ENCODE measurements at regions not wholly inside any gene's neighbourhood (a gene's known extent, or its start where the extent isn't known, plus 50 kb on each side); places are given as distances from the start of the nearest gene placed in this dataset.

DNA sequence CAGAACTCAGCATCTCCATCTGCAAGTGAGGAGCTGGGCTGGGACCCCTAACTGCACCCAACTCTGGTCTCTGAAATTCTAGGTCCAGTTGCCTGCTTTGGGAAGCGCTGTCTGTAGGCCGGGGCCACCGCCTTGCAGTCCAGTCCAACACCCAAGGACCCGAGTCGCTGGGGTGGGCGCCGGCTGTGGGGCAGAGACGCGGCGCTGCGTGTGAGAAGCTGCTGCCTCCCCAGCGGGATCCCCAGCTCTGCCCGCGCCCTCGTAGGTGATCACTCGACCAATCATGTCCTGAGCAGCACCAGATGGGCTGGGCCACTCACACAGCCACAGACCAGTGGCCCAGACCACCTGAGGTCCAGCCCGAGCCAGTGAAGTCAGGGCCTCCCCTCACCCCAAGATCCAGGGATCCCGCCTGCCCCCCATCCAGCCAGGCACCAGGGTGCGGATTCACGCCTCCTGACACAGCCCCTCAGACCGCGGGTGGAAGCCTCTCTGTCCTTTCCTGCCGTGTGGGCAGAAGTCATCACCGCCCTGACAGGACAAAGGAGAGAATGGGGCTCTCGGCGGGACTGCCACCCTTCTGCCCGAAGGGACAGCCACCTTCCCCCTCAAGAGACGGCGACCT is 67.4 kb upstream of the ADGRA1 start:
- Histone ChIP-seq H3K27ac (ENCODE audit: low read length) (no peak overlapping the region), H3K9me3 (ENCODE audit: control insufficient read depth in 2 of 2, low read length in 2 of 2) (no peaks in the 10 kb centered on the region), H3K4me1 (ENCODE audit: control insufficient read depth, insufficient read depth, low read length) (no peaks in the 10 kb centered on the region), H3K4me3 (ENCODE audit: low read length in 2 of 2) (no peak overlapping the region), H3K27me3 (ENCODE audit: control insufficient read depth in 1 of 2, insufficient read depth in 2 of 2, low read length in 2 of 2) (peaks cover 2 to 8% of the 10 kb centered on the region in 2 donors), H3K9ac (ENCODE audit: low read length in 2 of 2) (no peak overlapping the region), H3K36me3 (ENCODE audit: control insufficient read depth in 2 of 2, insufficient read depth in 2 of 2, low read length in 2 of 2) (no peaks in the 10 kb centered on the region)

DNA sequence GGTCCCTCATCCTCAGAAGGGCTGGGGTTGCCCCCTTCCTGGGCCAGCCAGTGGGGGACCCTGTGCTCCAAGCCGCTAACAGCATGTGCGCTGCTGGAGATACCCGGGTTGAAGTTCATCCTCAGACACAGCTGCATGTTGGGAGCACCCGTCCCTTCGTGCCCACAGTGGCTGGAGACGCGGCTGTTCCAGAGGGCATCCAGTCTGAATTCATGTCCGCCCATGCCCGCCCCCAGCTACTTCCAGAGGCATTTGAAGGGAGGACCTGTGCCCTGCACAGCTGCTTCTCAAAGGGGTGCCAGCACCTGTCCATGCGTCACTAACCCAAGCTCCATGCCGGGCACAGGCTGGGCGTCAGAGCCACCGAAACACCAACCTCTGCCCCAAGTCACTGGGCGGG is 68.1 kb upstream of the ADGRA1 start:
- Histone ChIP-seq H3K9ac (ENCODE audit: low read length in 2 of 2) (no peak overlapping the region), H3K27ac (ENCODE audit: low read length) (no peak overlapping the region), H3K36me3 (ENCODE audit: control insufficient read depth in 2 of 2, insufficient read depth in 2 of 2, low read length in 2 of 2) (no peaks in the 10 kb centered on the region), H3K9me3 (ENCODE audit: control insufficient read depth in 2 of 2, low read length in 2 of 2) (no peaks in the 10 kb centered on the region), H3K4me1 (ENCODE audit: control insufficient read depth, insufficient read depth, low read length) (no peaks in the 10 kb centered on the region), H3K4me3 (ENCODE audit: low read length in 2 of 2) (no peak overlapping the region), H3K27me3 (ENCODE audit: control insufficient read depth in 1 of 2, insufficient read depth in 2 of 2, low read length in 2 of 2) (peaks cover 2 to 7% of the 10 kb centered on the region in 2 donors)

DNA sequence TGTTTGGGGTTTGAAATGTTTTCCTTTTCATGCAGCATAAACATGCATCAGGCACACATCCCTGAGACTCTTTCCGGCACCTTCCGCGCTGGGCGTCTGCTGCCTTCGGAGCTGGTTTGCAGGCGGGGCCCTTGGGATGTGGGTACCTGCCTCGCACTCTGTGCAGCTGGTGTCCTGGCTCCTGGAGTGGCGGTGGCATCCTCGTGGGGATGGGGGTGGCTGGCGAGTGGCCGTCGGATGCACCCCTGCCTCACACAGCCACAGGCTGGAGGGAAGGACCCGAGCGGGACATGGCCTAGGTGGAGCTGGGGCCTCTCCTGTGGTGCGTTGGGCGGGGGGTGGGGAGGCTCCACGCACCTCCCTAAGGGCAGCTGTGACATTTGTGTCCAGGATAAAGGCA is 68.5 kb upstream of the ADGRA1 start:
- Histone ChIP-seq H3K4me3 (ENCODE audit: low read length in 2 of 2) (no peak overlapping the region), H3K4me1 (ENCODE audit: control insufficient read depth, insufficient read depth, low read length) (no peaks in the 10 kb centered on the region), H3K27me3 (ENCODE audit: control insufficient read depth in 1 of 2, insufficient read depth in 2 of 2, low read length in 2 of 2) (peaks cover 2 to 3% of the 10 kb centered on the region in 2 donors), H3K9me3 (ENCODE audit: control insufficient read depth in 2 of 2, low read length in 2 of 2) (no peaks in the 10 kb centered on the region), H3K27ac (ENCODE audit: low read length) (no peak overlapping the region), H3K9ac (ENCODE audit: low read length in 2 of 2) (no peak overlapping the region), H3K36me3 (ENCODE audit: control insufficient read depth in 2 of 2, insufficient read depth in 2 of 2, low read length in 2 of 2) (no peaks in the 10 kb centered on the region)

DNA sequence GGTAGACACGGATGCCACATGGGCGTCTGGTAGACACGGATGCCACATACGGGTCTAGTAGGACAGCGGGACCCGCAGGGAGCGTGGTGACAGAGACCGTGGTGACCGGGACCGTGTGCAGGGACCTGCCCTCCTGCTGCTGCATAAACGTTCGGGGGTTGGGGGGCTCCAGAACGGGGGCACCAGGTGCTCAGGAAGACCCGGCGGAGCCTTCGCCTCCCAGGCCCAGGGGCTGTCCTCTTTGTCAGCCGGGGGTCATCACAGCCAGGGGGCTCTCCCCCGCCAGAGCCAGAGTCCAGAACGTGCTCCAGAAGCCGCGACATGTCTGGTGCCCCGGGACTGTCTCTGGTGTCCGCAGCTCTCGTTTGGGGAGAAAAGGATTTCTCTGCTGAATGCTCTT is 69.2 kb upstream of the ADGRA1 start:
- Histone ChIP-seq H3K4me3 (ENCODE audit: low read length in 2 of 2) (no peak overlapping the region), H3K36me3 (ENCODE audit: control insufficient read depth in 2 of 2, insufficient read depth in 2 of 2, low read length in 2 of 2) (no peaks in the 10 kb centered on the region), H3K27ac (ENCODE audit: low read length) (no peak overlapping the region), H3K9ac (ENCODE audit: low read length in 2 of 2) (no peak overlapping the region), H3K9me3 (ENCODE audit: control insufficient read depth in 2 of 2, low read length in 2 of 2) (no peaks in the 10 kb centered on the region), H3K27me3 (ENCODE audit: control insufficient read depth in 1 of 2, insufficient read depth in 2 of 2, low read length in 2 of 2) (peaks cover 2 to 3% of the 10 kb centered on the region in 2 donors), H3K4me1 (ENCODE audit: control insufficient read depth, insufficient read depth, low read length) (no peaks in the 10 kb centered on the region)

DNA sequence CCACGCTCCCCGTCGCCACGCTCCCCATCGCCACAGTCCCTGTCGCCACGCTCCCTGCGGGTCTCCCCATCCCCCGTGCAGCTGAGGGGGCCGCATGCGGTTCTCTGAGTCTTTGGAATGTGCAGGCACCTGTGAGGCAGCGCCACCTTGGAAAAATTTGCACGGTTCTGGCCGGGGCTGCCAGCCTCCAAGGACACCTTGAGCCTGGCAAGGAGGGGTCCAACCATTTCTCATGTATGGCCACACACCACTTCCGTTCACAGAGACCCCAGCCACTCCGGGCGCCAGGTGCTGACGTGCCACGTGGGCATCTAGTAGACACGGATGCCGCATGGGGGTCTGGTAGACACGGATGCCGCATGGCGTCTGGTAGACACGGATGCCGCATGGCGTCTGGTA is 70.5 kb upstream of the ADGRA1 start:
- Histone ChIP-seq H3K4me3 (ENCODE audit: low read length in 2 of 2) (no peak overlapping the region), H3K9me3 (ENCODE audit: control insufficient read depth in 2 of 2, low read length in 2 of 2) (no peaks in the 10 kb centered on the region), H3K27me3 (ENCODE audit: control insufficient read depth in 1 of 2, insufficient read depth in 2 of 2, low read length in 2 of 2) (peaks cover 0 to 3% of the 10 kb centered on the region in 2 donors), H3K27ac (ENCODE audit: low read length) (no peak overlapping the region), H3K9ac (ENCODE audit: low read length in 2 of 2) (no peak overlapping the region), H3K4me1 (ENCODE audit: control insufficient read depth, insufficient read depth, low read length) (no peaks in the 10 kb centered on the region), H3K36me3 (ENCODE audit: control insufficient read depth in 2 of 2, insufficient read depth in 2 of 2, low read length in 2 of 2) (no peaks in the 10 kb centered on the region)

DNA sequence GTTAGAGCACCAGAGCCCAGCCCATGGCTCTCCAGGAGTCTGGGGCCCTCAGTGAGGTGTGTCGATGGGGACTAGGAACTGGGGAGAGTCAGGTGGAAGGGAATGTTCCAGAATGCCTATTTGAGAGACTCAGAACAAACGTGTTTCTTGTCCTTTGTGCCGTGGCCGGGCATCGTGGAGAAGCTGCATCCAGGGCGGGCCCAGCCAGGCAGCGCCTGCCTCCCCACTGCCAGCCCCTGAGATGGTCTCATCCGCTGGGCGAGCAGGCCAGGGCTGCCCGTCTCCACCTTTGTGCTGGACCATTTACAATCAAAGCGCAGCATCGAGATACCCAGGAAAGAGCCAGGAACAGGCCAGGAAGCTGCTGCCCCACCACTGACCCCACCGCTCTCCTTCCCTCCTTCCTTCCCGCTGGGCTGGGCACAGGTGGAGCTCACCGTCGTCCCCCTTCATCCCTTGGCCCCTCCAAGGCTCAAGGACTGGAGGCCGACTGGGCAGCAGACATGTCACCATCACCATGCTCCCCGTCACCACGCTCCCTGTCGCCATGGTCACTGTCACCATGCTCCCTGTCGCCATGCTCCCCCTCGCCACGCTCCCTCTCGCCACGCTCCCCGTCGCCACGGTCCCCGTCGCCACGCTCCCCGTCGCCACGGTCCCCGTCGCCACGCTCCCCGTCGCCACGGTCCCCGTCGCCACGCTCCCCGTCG is 71.1 kb upstream of the ADGRA1 start:
- Histone ChIP-seq H3K27ac (ENCODE audit: low read length) (no peak overlapping the region), H3K9me3 (ENCODE audit: control insufficient read depth in 2 of 2, low read length in 2 of 2) (no peaks in the 10 kb centered on the region), H3K27me3 (ENCODE audit: control insufficient read depth in 1 of 2, insufficient read depth in 2 of 2, low read length in 2 of 2) (peaks cover 0 to 3% of the 10 kb centered on the region in 2 donors), H3K4me3 (ENCODE audit: low read length in 2 of 2) (no peak overlapping the region), H3K9ac (ENCODE audit: low read length in 2 of 2) (no peak overlapping the region), H3K36me3 (ENCODE audit: control insufficient read depth in 2 of 2, insufficient read depth in 2 of 2, low read length in 2 of 2) (no peaks in the 10 kb centered on the region), H3K4me1 (ENCODE audit: control insufficient read depth, insufficient read depth, low read length) (no peaks in the 10 kb centered on the region)

DNA sequence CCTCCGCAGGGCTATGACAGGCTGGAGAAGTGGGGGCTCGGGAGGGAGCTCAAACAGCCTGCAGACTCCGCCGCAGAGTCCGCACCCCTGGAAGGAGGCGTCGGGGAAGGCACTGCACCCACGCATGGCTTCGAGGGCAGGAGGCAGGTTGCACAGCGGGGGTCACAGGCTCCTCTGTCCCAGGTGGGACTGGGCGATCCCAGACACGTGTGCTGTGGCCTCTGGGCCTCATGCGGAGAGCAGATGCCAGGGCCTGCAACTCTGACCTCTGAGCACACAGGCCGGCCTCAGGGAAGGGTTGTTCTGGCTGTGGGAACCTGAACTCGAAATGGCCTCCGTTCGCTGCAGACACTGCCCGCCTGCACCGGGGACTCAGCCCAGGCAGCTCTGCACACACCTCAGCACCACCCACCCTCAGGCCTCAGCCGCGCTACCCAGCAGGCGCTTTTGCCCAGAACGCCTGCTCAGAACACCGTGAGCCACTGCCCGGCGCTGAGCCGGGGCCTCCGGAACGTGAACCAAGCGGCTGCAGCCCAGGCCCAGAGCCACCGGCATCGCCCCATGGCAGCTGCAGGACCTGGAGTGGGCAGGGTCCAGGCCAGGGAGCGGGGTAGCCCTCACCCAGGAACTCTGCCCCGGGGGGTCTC is 71.8 kb upstream of the ADGRA1 start:
- no peak overlapping the region for H3K4me3 ChIP-seq (ENCODE audit: low read length in 2 of 2)
- no peaks in the 10 kb centered on the region for H3K9me3 ChIP-seq (ENCODE audit: control insufficient read depth in 2 of 2, low read length in 2 of 2)
- no peaks in the 10 kb centered on the region for H3K4me1 ChIP-seq (ENCODE audit: control insufficient read depth, insufficient read depth, low read length)
- no peaks in the 10 kb centered on the region for H3K27me3 ChIP-seq (ENCODE audit: control insufficient read depth in 1 of 2, insufficient read depth in 2 of 2, low read length in 2 of 2)
- H3K27ac ChIP-seq (ENCODE audit: low read length): no peak overlapping the region
- no peaks in the 10 kb centered on the region for H3K36me3 ChIP-seq (ENCODE audit: control insufficient read depth in 2 of 2, insufficient read depth in 2 of 2, low read length in 2 of 2)
- no peak overlapping the region for H3K9ac ChIP-seq (ENCODE audit: low read length in 2 of 2)

DNA sequence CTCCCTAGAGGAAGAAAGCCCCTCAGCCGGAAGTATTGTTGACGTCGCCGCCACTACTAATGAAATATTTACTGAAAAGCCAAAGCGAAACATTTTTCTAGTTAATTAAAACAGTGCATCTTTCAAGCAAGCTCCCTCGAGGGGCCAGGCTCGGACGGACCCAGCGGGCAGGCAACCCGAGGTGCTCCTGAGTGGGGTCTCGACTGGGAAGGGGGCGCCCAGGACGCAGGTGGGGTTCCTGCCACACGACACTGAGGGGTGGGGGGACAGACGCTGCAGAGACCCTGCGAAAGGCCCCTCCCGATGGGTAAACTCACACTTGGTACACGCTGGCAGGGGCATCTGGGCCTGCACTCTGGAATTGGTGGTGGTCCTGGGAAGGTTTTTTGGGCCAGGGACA is 72.4 kb upstream of the ADGRA1 start:
- Histone ChIP-seq H3K9me3 (ENCODE audit: control insufficient read depth in 2 of 2, low read length in 2 of 2) (no peaks in the 10 kb centered on the region), H3K27ac (ENCODE audit: low read length) (no peak overlapping the region), H3K9ac (ENCODE audit: low read length in 2 of 2) (no peak overlapping the region), H3K36me3 (ENCODE audit: control insufficient read depth in 2 of 2, insufficient read depth in 2 of 2, low read length in 2 of 2) (no peaks in the 10 kb centered on the region), H3K27me3 (ENCODE audit: control insufficient read depth in 1 of 2, insufficient read depth in 2 of 2, low read length in 2 of 2) (no peaks in the 10 kb centered on the region), H3K4me3 (ENCODE audit: low read length in 2 of 2) (no peak overlapping the region), H3K4me1 (ENCODE audit: control insufficient read depth, insufficient read depth, low read length) (no peaks in the 10 kb centered on the region)

DNA sequence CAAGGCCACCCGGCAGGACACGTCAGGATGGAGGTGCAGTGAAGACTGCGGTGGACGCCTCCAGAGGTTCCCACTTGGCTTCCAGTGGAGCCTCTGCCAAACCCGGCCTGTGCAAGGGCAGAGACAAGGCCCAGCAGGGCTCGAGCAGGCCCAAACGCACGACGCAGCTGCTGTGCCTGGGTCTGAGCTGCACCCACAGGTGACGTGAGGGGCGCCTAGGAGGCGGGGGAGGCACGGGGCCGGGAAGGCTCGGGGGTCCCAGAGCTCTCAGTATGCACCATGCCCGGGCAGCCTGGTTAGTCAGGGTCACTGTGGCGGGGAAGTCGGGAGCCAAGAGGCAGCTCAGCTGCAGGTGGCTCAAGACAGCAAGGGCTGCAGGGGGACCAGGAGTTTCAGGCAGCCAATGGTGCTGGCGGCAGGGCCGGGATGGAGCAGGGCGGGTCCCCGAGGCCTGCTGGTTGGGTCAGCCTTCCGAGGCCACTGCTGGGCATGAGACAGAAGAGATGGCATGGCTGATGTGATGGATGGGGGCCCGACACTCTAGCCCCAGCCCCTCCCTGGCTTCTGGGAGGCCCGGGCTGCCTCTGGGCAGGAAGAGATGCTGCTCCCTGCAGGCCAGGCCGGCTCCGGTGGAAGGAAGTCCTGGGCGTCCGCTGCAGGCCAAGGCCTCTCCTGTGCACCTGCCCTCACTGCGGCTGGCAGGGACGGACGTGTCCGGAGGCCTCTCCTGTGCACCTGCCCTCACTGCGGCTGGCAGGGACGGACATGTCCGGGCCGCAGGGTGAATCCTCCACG is 72.2 kb upstream of the CFAP46 start:
- no peaks in the 10 kb centered on the region for H3K4me1 ChIP-seq (ENCODE audit: control insufficient read depth, insufficient read depth, low read length)
- no peaks in the 10 kb centered on the region for H3K27me3 ChIP-seq (ENCODE audit: control insufficient read depth in 1 of 2, insufficient read depth in 2 of 2, low read length in 2 of 2)
- H3K36me3 ChIP-seq (ENCODE audit: control insufficient read depth in 2 of 2, insufficient read depth in 2 of 2, low read length in 2 of 2): no peaks in the 10 kb centered on the region
- no peaks in the 10 kb centered on the region for H3K9me3 ChIP-seq (ENCODE audit: control insufficient read depth in 2 of 2, low read length in 2 of 2)
- no peak overlapping the region for H3K9ac ChIP-seq (ENCODE audit: low read length in 2 of 2)
- no peak overlapping the region for H3K27ac ChIP-seq (ENCODE audit: low read length)
- no peak overlapping the region for H3K4me3 ChIP-seq (ENCODE audit: low read length in 2 of 2)

DNA sequence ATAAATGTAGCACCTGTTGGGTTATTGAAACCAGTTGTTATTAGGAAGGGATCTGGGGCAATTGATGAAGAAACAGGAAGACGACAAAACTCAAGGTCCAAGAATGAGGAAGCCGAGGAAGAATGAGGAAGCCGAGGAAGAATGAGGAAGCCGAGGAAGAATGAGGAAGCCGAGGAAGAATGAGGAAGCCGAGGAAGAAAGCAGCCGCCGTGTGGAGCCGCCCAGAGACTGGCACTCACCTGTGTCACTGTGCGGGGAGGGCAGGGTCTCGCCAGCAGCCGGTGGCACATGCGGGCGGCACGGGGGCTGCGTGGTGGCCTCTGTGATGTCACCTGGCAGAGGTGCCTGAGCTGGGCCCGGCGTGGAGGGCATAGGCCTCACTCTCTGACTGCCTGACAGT is 71.1 kb upstream of the CFAP46 start:
- Histone ChIP-seq H3K36me3 (ENCODE audit: control insufficient read depth in 2 of 2, insufficient read depth in 2 of 2, low read length in 2 of 2) (no peaks in the 10 kb centered on the region), H3K9ac (ENCODE audit: low read length in 2 of 2) (no peak overlapping the region), H3K27me3 (ENCODE audit: control insufficient read depth in 1 of 2, insufficient read depth in 2 of 2, low read length in 2 of 2) (no peaks in the 10 kb centered on the region), H3K9me3 (ENCODE audit: control insufficient read depth in 2 of 2, low read length in 2 of 2) (no peaks in the 10 kb centered on the region), H3K4me1 (ENCODE audit: control insufficient read depth, insufficient read depth, low read length) (no peaks in the 10 kb centered on the region), H3K4me3 (ENCODE audit: low read length in 2 of 2) (no peak overlapping the region), H3K27ac (ENCODE audit: low read length) (no peak overlapping the region)
